Liver (tissue), 8 donors: ENCODE measurements at regions not wholly inside any gene's neighbourhood (a gene's known extent, or its start where the extent isn't known, plus 50 kb on each side); places are given as distances from the start of the nearest gene placed in this dataset.

ENCODE experiments used
- DNase-seq: peaks from one replicate; pipeline ENCODE4 v3.0.0-alpha.2; 2017; ENCODE audit warnings: low spot score
- H3K27ac ChIP-seq, 2 donors: one replicate each; pipeline ENCODE4 v1.7.0; 2013; ENCODE audit warnings: inconsistent platforms in 2 of 2, low read length in 2 of 2, control low read depth in 1 of 2, low read depth in 1 of 2, mild to moderate bottlenecking in 1 of 2
- H3K27me3 ChIP-seq, 4 donors: one replicate each; pipeline versions ENCODE4 v1.6.1 to v1.7.0; 2013; ENCODE audit warnings: low read length in 3 of 4, inconsistent platforms in 1 of 4, mild to moderate bottlenecking in 1 of 4, moderate library complexity in 1 of 4; ENCODE audit not compliant: control insufficient read depth in 4 of 4, insufficient read depth in 4 of 4
- H3K36me3 ChIP-seq, 4 donors: one replicate each; pipeline versions ENCODE4 v1.6.1 to v1.7.0; 2013; ENCODE audit warnings: low read length in 3 of 4, mild to moderate bottlenecking in 3 of 4, low read depth in 1 of 4, moderate library complexity in 1 of 4; ENCODE audit not compliant: control insufficient read depth in 4 of 4, insufficient read depth in 3 of 4
- H3K4me1 ChIP-seq, 4 donors: one replicate each; pipeline versions ENCODE4 v1.6.1 to v1.7.0; 2013; ENCODE audit warnings: low read length in 3 of 4, mild to moderate bottlenecking in 3 of 4, moderate library complexity in 1 of 4; ENCODE audit not compliant: control insufficient read depth in 4 of 4, insufficient read depth in 4 of 4
- H3K4me3 ChIP-seq, 3 donors: one replicate each; pipeline versions ENCODE4 v1.6.1 to v1.7.0; 2013; ENCODE audit warnings: low read length in 3 of 3, control low read depth in 1 of 3, low read depth in 1 of 3, mild to moderate bottlenecking in 1 of 3
- H3K9ac ChIP-seq, 2 donors: one replicate each; pipeline ENCODE4 v1.7.0; 2013; ENCODE audit warnings: low read length in 2 of 2, mild to moderate bottlenecking in 2 of 2, moderate library complexity in 2 of 2, control low read depth in 1 of 2, low read depth in 1 of 2
- H3K9me3 ChIP-seq, 4 donors: one replicate each; pipeline versions ENCODE4 v1.6.1 to v1.7.0; 2013; ENCODE audit warnings: low read length in 3 of 4; ENCODE audit not compliant: control insufficient read depth in 4 of 4
- ATF3 ChIP-seq: IDR thresholded peaks from 2 replicates; pipeline ENCODE4 v1.6.1; 2016; ENCODE audit warnings: antibody characterized with exemption
- EGR1 ChIP-seq, 2 donors: IDR thresholded peaks; 2 replicates each; pipeline ENCODE4 v1.6.1; 2016 to 2018; ENCODE audit warnings: antibody characterized with exemption in 2 of 2, low read depth in 2 of 2
- FOXA1 ChIP-seq: IDR thresholded peaks from 2 replicates; pipeline ENCODE4 v1.6.1; 2016; ENCODE audit warnings: antibody characterized with exemption
- FOXA2 ChIP-seq: IDR thresholded peaks from 2 replicates; pipeline ENCODE4 v1.6.1; 2016; ENCODE audit warnings: antibody characterized with exemption
- GABPA ChIP-seq, 2 donors: IDR thresholded peaks in 1 of 2; conservative IDR thresholded peaks in 1 of 2; 2 replicates each; pipeline ENCODE4 v1.6.1; 2016; ENCODE audit warnings: antibody characterized with exemption in 2 of 2, mild to moderate bottlenecking in 1 of 2, moderate library complexity in 1 of 2
- HNF4G ChIP-seq: IDR thresholded peaks from 2 replicates; pipeline ENCODE4 v1.6.1; 2016; ENCODE audit warnings: antibody characterized with exemption
- JUND ChIP-seq, 2 donors: IDR thresholded peaks; 2 replicates each; pipeline ENCODE4 v1.6.1; 2016; ENCODE audit warnings: antibody characterized with exemption in 2 of 2
- MAX ChIP-seq: IDR thresholded peaks from 2 replicates; pipeline ENCODE4 v1.6.1; 2016; ENCODE audit warnings: antibody characterized with exemption
- NR2F2 ChIP-seq: IDR thresholded peaks from 2 replicates; pipeline ENCODE4 v1.6.1; 2016; ENCODE audit warnings: antibody characterized with exemption
- RAD21 ChIP-seq, 2 donors: IDR thresholded peaks; 2 replicates each; pipeline ENCODE4 v1.6.1; 2016; ENCODE audit warnings: antibody characterized with exemption in 2 of 2, mild to moderate bottlenecking in 2 of 2
- REST ChIP-seq: IDR thresholded peaks from 2 replicates; pipeline ENCODE4 v1.6.1; 2016; ENCODE audit warnings: antibody characterized with exemption, mild to moderate bottlenecking
- RXRA ChIP-seq, 2 donors: IDR thresholded peaks; 2 replicates each; pipeline ENCODE4 v1.6.1; 2017 to 2018; ENCODE audit warnings: antibody characterized with exemption in 2 of 2, mild to moderate bottlenecking in 1 of 2
- SP1 ChIP-seq: IDR thresholded peaks from 2 replicates; pipeline ENCODE4 v1.6.1; 2018; ENCODE audit warnings: antibody characterized with exemption, mild to moderate bottlenecking
- TAF1 ChIP-seq: conservative IDR thresholded peaks from 2 replicates; pipeline ENCODE4 v1.6.1; 2016; ENCODE audit warnings: antibody characterized with exemption, mild to moderate bottlenecking
- YY1 ChIP-seq: IDR thresholded peaks from 2 replicates; pipeline ENCODE4 v1.6.1; 2016; ENCODE audit warnings: antibody characterized with exemption, mild to moderate bottlenecking
- ZBTB33 ChIP-seq: IDR thresholded peaks from 2 replicates; pipeline ENCODE4 v1.6.1; 2016; ENCODE audit warnings: antibody characterized with exemption
- WGBS: extraction: QIAGEN DNeasy Blood & Tissue Kit; methylation state at CpG from one replicate; pipeline ENCODE4 v1.1.7; 2013; 5-methylcytosine and 5-hydroxymethylcytosine counted together
- TF ChIP-seq, protein P1 (sequence below): fragments of 150-350 bp; IDR thresholded peaks from 2 replicates; pipeline ENCODE4 v1.5.1; 2017; ENCODE audit warnings: improper control_type of control experiment, low read depth, low read length; ENCODE audit not compliant: missing input control
- donor health status: healthy.
- donor health status: healthy.
- donor health status: healthy.
- donor health status: healthy.
- donor health status: healthy.

- TF ChIP-seq HNF4G (no peak), JUND (IDR thresholded peaks at IDR 0.05) (no peak), MAX (no peak), ATF3 (no peak), FOXA1 (no peak), GABPA (IDR thresholded peaks at IDR 0.05 in 1 of 2, conservative IDR thresholded peaks at IDR 0.05 in 1 of 2) (no peak), RXRA (IDR thresholded peaks at IDR 0.05) (no peak), NR2F2 (no peak), SP1 (no peak), RAD21 (IDR thresholded peaks at IDR 0.05) (no peak), YY1 (no peak), FOXA2 (no peak)
- TF ChIP-seq, protein P1, sequence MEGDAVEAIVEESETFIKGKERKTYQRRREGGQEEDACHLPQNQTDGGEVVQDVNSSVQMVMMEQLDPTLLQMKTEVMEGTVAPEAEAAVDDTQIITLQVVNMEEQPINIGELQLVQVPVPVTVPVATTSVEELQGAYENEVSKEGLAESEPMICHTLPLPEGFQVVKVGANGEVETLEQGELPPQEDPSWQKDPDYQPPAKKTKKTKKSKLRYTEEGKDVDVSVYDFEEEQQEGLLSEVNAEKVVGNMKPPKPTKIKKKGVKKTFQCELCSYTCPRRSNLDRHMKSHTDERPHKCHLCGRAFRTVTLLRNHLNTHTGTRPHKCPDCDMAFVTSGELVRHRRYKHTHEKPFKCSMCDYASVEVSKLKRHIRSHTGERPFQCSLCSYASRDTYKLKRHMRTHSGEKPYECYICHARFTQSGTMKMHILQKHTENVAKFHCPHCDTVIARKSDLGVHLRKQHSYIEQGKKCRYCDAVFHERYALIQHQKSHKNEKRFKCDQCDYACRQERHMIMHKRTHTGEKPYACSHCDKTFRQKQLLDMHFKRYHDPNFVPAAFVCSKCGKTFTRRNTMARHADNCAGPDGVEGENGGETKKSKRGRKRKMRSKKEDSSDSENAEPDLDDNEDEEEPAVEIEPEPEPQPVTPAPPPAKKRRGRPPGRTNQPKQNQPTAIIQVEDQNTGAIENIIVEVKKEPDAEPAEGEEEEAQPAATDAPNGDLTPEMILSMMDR, result no peak
- Histone ChIP-seq H3K36me3 (no peaks in the 10 kb centered on the region), H3K9me3 (no peaks in the 10 kb centered on the region), H3K9ac (no peak overlapping the region), H3K4me1 (no peaks in the 10 kb centered on the region), H3K27ac (no peak overlapping the region), H3K27me3 (no peaks in the 10 kb centered on the region), H3K4me3 (no peak overlapping the region)
- DNase-seq, result no peak
- 68% methylated on average over 3 of the region's 3 CpGs for WGBS
Observed at GRCh38 chr16:63921737-63922295, 1200.0 kb downstream of the CDH11 start.

DNA sequence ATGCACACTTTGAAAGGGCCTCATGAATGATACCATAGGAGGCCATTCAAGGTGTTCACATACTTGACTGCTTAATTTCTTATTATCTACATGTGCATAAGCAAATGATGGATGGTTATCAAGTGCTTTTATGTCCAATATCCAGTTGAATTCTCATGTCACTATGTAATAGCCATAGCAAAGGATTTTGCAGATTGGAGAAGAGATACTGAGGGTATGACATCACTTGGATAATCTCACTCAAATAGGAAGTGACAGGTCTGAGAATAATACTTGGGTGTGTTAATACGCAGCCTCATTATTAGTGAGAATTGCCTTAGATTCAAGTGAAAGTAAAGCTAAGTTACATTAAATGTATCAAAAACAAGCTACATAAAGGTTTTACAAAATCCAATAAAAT lies 1208.6 kb downstream of the CDH11 start:
- no peak overlapping the region for H3K27ac ChIP-seq
- 81% methylated on average over 1 of the region's 1 CpG for WGBS
- no peaks in the 10 kb centered on the region for H3K36me3 ChIP-seq
- peaks cover 0 to 6% (median 0%) of the 10 kb centered on the region in 4 donors for H3K9me3 ChIP-seq
- no peak overlapping the region for H3K4me3 ChIP-seq
- H3K4me1 ChIP-seq, result no peaks in the 10 kb centered on the region
- no peak for TF ChIP-seq SP1
- TF ChIP-seq JUND (IDR thresholded peaks at IDR 0.05), result no peak
- TF ChIP-seq EGR1 (IDR thresholded peaks at IDR 0.05; ENCODE audit: low read depth in 2 of 2), result no peak
- TF ChIP-seq FOXA1, result no peak
- TF ChIP-seq HNF4G, result no peak
- TF ChIP-seq ATF3, result no peak
- no peak for TF ChIP-seq TAF1
- TF ChIP-seq MAX, result no peak
- TF ChIP-seq RAD21 (IDR thresholded peaks at IDR 0.05), result no peak
- TF ChIP-seq GABPA (IDR thresholded peaks at IDR 0.05 in 1 of 2, conservative IDR thresholded peaks at IDR 0.05 in 1 of 2), result no peak
- TF ChIP-seq FOXA2, result no peak
- TF ChIP-seq RXRA (IDR thresholded peaks at IDR 0.05), result no peak
- no peak for TF ChIP-seq REST
- no peak for TF ChIP-seq YY1
- TF ChIP-seq NR2F2, result no peak
- no peak for TF ChIP-seq ZBTB33
- H3K9ac ChIP-seq, result no peak overlapping the region
- no peaks in the 10 kb centered on the region for H3K27me3 ChIP-seq
- no peak for DNase-seq
